OCI-LY7 (cell line): ENCODE measurements at regions not wholly inside any gene's neighbourhood (a gene's known extent, or its start where the extent isn't known, plus 50 kb on each side); places are given as distances from the start of the nearest gene placed in this dataset.

Experiments
- BruUV-seq: library from RNA; stranded (reverse); fragments of 400-500 nt; replicated peaks from 2 replicates; lab custom pipeline; 2021; lab: Mats Ljungman, UMichigan
- CTCF ChIA-PET: fragments of 300-600 bp; sonication (Branson Sonifier 250); formaldehyde crosslinking; loops from one replicate; lab custom pipeline; 2022; ENCODE audit warnings: antibody characterized with exemption; ENCODE audit not compliant: unreplicated experiment; lab: Charles Lee
- POLR2A ChIA-PET: fragments of 300-600 bp; sonication (Branson Sonifier 250); formaldehyde crosslinking; loops from one replicate; lab custom pipeline; 2022; ENCODE audit warnings: antibody characterized with exemption; lab: Charles Lee
- DNase-seq: peaks from one replicate; pipeline ENCODE4 v3.0.0-alpha.2; 2015; ENCODE audit warnings: low spot score
- H2AFZ ChIP-seq: fragments of 200-600 bp; sonication (generic), shearing (Covaris generic); 2 replicates; pipeline ENCODE4 v1.6.1; 2014; ENCODE audit warnings: mild to moderate bottlenecking, antibody characterized with exemption, low read length, moderate library complexity
- H3K27ac ChIP-seq: fragments of 200-600 bp; sonication (generic); 2 replicates; pipeline ENCODE4 v1.5.1; 2014; ENCODE audit warnings: mixed run types, low read depth, mild to moderate bottlenecking, moderate library complexity, low read length, inconsistent platforms; ENCODE audit not compliant: poor library complexity, severe bottlenecking
- H3K36me3 ChIP-seq: fragments of 200-600 bp; sonication (generic); 2 replicates; pipeline ENCODE4 v1.6.1; 2014; ENCODE audit warnings: mild to moderate bottlenecking, antibody characterized with exemption, low read length, moderate library complexity, mixed read lengths; ENCODE audit not compliant: insufficient read depth
- H3K4me1 ChIP-seq: fragments of 200-600 bp; sonication (generic); 2 replicates; pipeline ENCODE4 v1.5.1; 2014; ENCODE audit warnings: mild to moderate bottlenecking, low read length; ENCODE audit not compliant: insufficient read depth, poor library complexity, severe bottlenecking
- H3K4me2 ChIP-seq: fragments of 200-600 bp; sonication (generic); 2 replicates; pipeline ENCODE4 v1.6.1; 2014; ENCODE audit warnings: mild to moderate bottlenecking, low read length
- H3K4me3 ChIP-seq: fragments of 200-600 bp; sonication (generic); 2 replicates; pipeline ENCODE4 v1.5.1; 2014; ENCODE audit warnings: mild to moderate bottlenecking, low read depth, low read length; ENCODE audit not compliant: poor library complexity, severe bottlenecking
- H3K79me2 ChIP-seq: fragments of 200-600 bp; sonication (generic); 2 replicates; pipeline ENCODE4 v1.6.1; 2016; ENCODE audit warnings: low read depth, mild to moderate bottlenecking, low read length, moderate library complexity, mixed read lengths; ENCODE audit not compliant: insufficient read depth
- H3K9me2 ChIP-seq: fragments of 200-600 bp; sonication (generic); 2 replicates; pipeline ENCODE4 v1.6.1; 2016; ENCODE audit warnings: mild to moderate bottlenecking, low read length, mixed read lengths; ENCODE audit not compliant: insufficient read depth
- H3K9me3 ChIP-seq: fragments of 200-600 bp; sonication (generic); 2 replicates; pipeline ENCODE4 v1.6.1; 2014; ENCODE audit warnings: mild to moderate bottlenecking, mixed run types, low read length, mixed read lengths
- H4K20me1 ChIP-seq: fragments of 200-600 bp; sonication (generic); 2 replicates; pipeline ENCODE4 v1.6.1; 2014; ENCODE audit warnings: mild to moderate bottlenecking, antibody characterized with exemption, low read length, moderate library complexity, mixed read lengths; ENCODE audit not compliant: insufficient read depth
- EZH2phosphoT487 ChIP-seq: fragments of 200-600 bp; sonication (generic); IDR thresholded peaks from 2 replicates; pipeline ENCODE4 v1.6.1; 2018; ENCODE audit warnings: low read depth, borderline replicate concordance, mild to moderate bottlenecking, mixed run types, antibody characterized with exemption, low read length, moderate library complexity, mixed read lengths
- intact Hi-C: fragments of 100-400 bp; cut with micrococcal nuclease; formaldehyde crosslinking; loops from one replicate; pipeline ENCODE4 v1.10.0; 2022; ENCODE audit not compliant: unreplicated experiment
- TF ChIP-seq, protein P1 (sequence below): fragments of 200-600 bp; sonication (generic); conservative IDR thresholded peaks from 2 replicates; pipeline ENCODE4 v1.5.1; 2014; ENCODE audit warnings: mild to moderate bottlenecking, antibody characterized with exemption, low read length, moderate library complexity, mixed read lengths

DNA sequence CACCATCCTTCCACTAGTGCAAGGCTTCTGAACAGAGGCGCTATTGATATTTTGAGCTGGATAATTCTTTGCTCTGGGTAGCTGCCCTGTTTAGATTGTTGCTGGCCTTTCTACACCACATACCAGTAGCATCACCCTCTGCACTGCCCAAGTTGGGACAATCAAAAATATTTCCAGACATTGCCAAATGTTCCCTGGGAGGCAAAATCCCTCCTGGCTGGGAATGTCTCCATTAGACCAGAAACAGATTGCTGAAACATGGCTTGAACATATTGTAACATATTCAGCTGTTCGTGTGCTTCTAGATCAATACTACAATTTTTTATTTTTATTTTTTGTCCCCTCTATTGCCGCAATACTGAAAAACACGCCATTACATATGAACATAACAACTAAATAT is 174.6 kb downstream of the ABCA8 start:
- Histone ChIP-seq H3K9me2 (no peaks in the 10 kb centered on the region), H3K4me3 (no peak overlapping the region), H3K36me3 (no peaks in the 10 kb centered on the region), H3K27ac (no peak overlapping the region), H3K4me2 (no peak overlapping the region), H2AFZ (no peak overlapping the region), H4K20me1 (no peaks in the 10 kb centered on the region), H3K9me3 (no peaks in the 10 kb centered on the region), H3K79me2 (no peaks in the 10 kb centered on the region), H3K4me1 (peaks cover 5% of the 10 kb centered on the region)
- intact Hi-C loops, result no loop called here
- no TSS peak for BruUV-seq
- TF ChIP-seq, protein P1, sequence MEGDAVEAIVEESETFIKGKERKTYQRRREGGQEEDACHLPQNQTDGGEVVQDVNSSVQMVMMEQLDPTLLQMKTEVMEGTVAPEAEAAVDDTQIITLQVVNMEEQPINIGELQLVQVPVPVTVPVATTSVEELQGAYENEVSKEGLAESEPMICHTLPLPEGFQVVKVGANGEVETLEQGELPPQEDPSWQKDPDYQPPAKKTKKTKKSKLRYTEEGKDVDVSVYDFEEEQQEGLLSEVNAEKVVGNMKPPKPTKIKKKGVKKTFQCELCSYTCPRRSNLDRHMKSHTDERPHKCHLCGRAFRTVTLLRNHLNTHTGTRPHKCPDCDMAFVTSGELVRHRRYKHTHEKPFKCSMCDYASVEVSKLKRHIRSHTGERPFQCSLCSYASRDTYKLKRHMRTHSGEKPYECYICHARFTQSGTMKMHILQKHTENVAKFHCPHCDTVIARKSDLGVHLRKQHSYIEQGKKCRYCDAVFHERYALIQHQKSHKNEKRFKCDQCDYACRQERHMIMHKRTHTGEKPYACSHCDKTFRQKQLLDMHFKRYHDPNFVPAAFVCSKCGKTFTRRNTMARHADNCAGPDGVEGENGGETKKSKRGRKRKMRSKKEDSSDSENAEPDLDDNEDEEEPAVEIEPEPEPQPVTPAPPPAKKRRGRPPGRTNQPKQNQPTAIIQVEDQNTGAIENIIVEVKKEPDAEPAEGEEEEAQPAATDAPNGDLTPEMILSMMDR, result no peak
- TF ChIP-seq EZH2phosphoT487, result no peak
- ChIA-PET POLR2A (interaction anchor here (0.7 to 1.5 kb wide), 3 partner anchors 8 to 281 kb away, joined by 3 read pairs; no protein-coding TSS in a partner anchor), CTCF (no interaction called here)
- no peak for DNase-seq

- CTCF ChIA-PET, result no interaction called here
- BruUV-seq, result no TSS peak
Measured at GRCh38 chr17:68778726-68779125, 176.5 kb downstream of the ABCA8 start.

More at GRCh38 chr17:68778726-68779125, 176.5 kb downstream of the ABCA8 start:
- intact Hi-C loops, result loop anchor here (10.0 kb wide), 1 partner anchor 286 kb away; the partner anchor contains the start of gene ABCA9
- H4K20me1 ChIP-seq, result no peaks in the 10 kb centered on the region
- DNase-seq, result no peak
- no peak overlapping the region for H2AFZ ChIP-seq
- H3K4me2 ChIP-seq, result no peak overlapping the region
- peaks cover 18% of the 10 kb centered on the region for H3K4me1 ChIP-seq
- no peaks in the 10 kb centered on the region for H3K79me2 ChIP-seq
- no peaks in the 10 kb centered on the region for H3K36me3 ChIP-seq
- no peak overlapping the region for H3K4me3 ChIP-seq
- no peak overlapping the region for H3K27ac ChIP-seq
- POLR2A ChIA-PET, result interaction anchor here (0.6 to 1.6 kb wide), 2 partner anchors 18 to 65 kb away, joined by 3 to 10 read pairs; no protein-coding TSS in a partner anchor
- H3K9me2 ChIP-seq, result no peaks in the 10 kb centered on the region
- TF ChIP-seq, protein P1, result no peak
- TF ChIP-seq EZH2phosphoT487, result no peak
- no peaks in the 10 kb centered on the region for H3K9me3 ChIP-seq
